NOMO-1 treated with DMSO at 0.1 percent for 48 hours (cell line): ENCODE measurements at regions not wholly inside any gene's neighbourhood (a gene's known extent, or its start where the extent isn't known, plus 50 kb on each side); places are given as distances from the start of the nearest gene placed in this dataset.
A peak's percentile ranks its signal among the peaks of the same experiment; 100 is the strongest.

Experiments used
- DNase-seq: peaks from one replicate; lab custom pipeline; 2025; ENCODE audit not compliant: unreplicated experiment; lab: John Stamatoyannopoulos, UW

DNA sequence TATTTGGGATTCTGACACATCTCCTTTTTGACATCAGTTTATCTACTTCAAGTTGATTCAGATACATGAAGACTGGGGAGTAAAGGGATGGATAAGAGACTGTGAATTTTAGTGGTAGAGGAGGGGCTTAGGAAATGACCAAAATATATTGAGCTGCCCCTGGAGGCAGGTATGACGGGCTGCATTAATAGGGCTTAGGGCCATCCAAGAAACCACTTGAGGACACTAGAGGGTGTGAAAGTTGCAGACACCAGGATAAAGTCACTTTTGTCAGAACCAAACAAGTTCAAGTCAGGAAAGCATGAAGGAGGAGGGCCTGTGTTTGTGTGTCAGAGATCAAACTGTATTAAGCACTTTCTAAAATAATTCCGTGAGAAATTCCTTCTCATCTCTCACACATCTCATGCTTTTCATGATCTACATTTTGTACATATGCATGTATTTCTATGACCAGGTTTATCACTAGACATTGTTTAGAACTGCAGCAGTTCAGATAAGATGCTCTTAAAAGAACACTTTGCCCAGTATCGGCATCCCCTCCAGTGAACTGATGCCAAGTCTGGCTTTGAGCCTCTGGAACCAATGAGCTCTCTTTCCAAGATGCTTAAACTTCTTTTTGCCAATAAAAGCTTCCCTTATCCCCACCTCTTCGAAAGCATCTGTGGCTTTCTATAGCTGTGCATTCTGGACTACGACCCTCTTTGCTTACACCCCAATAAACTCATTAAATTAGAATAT, 136.9 kb downstream of the SLC38A1 start:
- DNase-seq = no peak

DNA sequence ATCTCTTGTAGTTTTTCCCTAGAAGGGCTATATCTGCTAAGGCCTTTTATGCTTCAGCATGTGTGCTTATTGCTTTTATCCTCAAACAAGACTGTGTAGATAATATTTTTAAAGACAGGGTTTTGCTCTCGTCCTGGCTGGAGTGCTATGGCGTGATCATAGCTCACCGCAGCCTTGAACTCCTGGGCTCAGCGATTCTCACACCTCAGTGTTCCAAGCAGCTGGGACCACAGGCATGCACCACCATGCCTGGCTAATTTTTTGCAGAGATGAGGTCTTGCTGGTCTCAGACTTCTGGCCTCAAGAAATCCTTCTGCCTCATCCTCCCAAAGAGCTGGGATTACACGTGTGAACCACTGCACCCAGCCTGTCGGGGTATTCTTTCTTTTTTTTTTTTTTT, 137.3 kb upstream of the SCAF11 start:
- DNase-seq = no peak

DNA sequence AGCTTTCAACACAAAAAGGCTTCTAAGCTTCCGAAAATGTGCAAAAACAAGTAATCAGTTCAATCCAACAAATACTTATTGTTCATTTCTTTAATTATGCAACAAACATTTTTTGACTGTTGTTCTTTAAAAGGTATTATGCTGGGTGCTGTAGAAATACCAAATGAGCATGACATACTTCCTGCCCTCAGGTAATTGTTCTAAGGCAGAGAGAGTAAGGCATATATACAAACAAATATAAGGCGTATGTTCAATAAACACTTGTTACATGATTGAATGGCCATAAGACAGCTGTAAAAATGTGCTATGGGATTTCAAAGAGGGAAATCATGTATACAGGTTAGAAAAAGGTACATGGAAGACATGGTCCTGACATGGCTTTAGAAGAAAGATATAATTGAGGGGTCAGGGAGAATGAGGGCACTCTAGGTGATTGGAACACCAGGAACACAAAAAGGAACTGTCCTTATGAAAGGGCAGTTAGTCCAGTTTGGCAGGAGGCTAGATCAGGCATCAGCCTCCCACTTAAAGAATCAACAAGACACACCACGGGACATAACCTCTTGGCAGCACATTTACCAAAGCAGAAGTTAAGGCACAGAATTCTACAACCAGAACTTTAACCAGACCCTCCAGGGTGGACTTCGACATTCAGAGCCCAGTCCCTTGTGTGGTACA, 135.8 kb upstream of the SCAF11 start:
- no peak for DNase-seq

DNA sequence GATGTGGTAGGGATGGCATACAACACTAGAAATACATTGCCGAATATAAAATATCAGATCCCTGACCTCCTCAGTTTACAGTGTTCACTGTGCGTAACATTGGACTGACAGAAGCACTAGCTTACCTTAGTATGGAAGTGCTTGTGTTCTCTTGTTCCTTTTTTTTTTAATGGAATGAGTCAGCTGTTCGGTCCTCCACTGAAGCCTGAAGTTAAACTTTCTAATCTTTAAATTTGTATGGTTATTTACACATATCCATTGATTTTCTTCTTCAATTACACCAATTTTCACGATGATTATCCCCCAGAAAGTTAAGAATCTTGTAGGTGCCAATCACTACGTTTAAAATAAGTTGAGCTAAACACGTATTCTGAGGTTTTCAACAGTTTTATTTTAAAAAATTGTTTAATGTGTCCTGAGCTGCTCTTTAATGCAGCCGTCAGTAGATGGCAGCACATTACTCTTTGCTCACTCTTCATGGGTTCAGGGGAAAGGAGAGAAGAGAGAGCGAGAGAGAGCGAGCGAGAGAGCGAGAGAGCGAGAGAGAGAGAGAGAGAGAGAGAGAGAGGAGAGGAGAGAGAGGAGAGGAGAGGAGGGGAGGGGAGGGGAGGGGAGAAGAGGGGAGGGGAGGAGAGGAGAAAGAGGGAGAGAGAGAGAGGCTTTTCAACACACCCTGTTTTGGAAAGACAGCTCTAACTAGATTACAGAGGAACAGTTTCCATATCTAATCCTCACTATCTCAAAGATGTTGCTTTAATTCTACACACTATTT, 134.7 kb upstream of the SCAF11 start:
- DNase-seq = peak; percentile 68

DNA sequence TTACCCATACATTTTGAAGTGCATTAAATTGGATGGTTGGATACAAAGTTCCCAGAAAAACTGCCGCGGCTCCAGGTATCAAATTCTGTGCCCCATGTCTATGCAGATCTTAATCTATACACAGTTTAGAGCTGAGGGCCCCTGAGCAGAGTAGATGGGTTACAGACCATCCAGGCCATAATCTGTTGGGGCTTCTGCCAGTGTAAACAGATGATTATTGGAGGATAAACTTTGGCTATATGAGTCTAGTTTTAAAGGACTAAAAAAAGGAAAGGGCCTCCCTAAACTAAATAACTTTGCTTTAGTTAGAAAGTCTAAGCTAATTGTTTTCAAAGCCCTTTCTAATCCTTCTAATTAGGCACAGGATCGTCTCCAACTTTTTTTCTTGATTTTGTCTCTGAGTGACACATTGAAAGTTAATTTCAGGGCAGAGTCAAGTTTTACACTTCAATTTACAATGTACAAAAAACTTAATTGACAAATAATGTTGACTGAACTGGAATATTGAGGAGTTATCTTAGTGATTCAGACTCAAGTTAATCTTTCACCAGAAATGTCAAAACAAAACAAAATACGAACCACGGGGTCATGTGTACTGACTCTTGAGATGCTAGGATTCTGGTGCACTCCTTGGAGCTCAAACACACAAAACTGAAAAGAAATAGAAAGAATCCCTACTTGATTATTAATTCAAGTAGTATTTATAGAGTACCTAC, 133.9 kb upstream of the SCAF11 start:
- no peak for DNase-seq

DNA sequence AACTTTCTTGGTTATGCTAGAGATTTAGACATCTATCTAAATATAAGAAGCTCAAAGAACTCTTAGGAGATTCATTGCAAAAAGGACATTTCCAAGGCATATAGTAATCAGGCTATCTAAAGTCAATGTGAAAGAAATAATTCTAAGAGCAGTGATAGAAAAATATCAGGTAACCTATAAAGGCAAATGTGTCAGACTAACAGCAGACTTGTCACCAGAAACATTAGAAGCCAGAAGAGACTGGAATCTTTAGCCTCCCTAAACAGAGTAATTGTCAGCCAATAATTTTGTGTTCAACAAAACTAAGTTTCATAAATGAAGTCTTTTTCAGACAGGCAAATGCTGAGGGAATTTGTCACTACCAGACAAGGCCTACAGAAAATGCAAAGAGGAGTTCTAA, 122.0 kb upstream of the SCAF11 start:
- no peak for DNase-seq

DNA sequence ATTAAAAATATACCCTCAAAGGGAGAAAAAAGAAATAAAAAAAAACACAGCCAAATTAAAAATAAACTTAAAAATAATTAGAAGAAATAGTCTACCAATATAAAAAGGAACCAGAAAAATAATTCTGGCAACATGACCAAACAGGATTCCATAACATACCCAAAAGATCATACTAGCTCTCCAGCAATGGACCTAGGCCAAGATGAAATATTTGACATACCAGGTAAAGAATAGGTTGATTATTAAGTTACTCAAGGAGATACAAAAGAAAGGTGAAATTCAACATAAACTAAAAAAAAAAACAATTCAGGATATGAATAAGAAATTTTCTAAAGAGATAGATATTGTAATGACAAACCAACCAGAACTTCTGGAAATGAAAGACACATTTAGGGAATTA, 121.3 kb upstream of the SCAF11 start:
- DNase-seq = no peak

DNA sequence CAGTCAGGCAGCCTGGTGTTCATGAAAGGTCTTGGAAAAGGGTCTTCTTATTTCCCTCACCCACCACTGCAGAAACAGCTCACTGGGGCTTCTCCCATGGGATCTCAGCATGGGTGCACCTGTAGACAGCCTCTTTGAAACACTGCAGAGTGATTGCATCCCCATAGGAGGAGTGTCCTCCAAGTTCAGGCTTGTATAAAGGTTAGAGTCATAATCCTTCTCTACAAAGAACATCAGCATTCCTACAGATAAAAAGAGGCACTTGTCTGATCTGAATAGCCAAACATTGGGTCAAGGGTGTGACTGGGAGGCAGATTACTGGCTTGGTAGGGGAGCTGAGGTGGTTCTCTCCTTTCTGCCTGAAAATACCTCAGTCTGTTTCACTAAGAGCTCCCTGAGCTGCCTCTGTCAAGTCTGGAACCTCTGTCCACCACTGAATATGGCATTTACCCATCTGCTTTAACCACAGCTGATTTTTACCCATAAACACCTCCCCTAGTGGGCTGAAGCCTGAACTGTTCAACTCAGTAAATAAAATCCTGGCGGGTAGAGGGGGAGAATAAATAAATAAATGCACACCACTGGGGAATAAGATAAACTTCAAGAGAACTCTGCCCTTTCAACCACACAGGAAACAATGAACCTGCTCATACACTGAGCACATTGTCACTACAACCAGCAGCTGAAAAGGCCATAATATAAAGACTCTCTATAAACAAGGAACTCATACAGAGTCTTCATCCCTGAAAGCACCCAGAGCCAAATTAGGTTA, 120.7 kb upstream of the SCAF11 start:
- no peak for DNase-seq

DNA sequence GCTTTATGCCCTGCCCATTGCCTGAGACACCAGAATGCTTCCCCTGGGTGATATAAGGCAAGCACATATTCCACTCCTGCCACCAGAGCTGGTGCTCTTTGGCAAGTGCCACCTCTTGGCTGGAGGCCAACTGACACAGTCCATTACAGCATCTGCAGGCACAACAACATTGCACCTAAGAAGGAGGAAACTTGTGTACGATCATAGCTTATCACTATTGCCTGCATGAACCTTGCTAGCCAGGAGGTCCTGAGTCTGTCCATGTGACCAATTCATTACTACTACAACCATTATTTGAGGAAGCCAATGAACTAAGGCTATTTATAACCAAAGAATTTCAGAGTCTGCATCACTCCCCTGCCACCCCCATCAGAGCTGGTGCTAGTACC, 119.8 kb upstream of the SCAF11 start:
- DNase-seq = no peak

DNA sequence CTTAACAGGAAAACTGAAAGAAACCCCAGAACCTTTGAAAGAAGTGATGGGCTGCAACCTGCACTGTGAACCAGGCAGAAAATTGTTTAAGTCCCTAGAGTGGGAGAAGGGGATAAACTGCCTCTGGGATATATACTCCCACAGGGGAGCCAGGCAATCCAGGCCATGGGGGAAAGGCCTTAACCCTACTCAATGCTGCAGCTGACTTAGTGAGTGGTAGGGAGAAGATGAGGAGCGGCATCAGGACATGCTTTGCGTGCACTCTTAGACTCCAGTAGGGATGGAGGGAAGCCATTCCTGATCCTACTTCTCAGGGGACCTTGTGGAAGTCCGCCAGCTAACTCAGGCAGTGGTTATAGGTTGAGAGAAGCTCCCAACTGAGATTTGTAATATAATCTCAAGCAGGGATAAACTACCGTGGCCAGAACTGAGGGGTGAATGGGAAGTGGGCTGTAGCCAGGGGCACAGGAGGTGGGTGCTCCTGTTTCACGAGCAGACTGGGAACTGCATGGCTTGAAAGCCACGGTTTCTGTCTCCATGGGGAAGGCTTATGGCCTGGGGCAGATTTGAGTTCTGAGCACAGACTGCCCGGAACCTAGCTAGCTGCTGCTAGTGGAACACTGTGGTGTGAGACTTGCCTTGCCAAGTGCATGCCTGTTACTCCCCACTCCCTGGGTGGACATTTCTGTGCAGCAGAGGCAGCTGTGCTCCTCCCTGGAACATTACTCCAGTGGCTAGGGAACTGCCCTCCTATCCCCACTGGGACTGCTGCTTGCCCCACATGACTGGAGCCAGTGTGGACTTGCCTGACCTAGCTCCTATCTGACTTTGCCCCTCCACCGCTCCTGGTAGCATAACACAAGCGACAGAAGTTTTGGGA, 119.2 kb upstream of the SCAF11 start:
- DNase-seq = no peak

DNA sequence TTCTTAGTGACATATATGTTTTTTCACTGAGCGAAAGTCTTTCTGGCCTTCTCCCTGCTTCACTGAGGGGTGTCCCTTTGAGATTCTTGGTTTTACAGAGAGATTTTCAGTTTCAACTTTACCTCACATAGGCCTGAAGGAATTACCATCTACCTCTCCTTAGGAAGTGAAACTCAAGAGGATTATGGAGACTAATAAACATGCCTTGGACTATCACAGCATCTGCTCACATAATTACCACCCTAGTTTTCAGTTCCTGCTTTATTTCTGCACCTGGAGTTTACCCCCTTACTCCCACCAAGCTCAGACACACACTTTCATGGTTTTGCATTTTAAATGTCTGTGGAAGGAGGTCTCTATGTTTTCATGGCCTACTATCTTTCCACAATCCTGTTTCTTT, 118.3 kb upstream of the SCAF11 start:
- peak; percentile 51 for DNase-seq

DNA sequence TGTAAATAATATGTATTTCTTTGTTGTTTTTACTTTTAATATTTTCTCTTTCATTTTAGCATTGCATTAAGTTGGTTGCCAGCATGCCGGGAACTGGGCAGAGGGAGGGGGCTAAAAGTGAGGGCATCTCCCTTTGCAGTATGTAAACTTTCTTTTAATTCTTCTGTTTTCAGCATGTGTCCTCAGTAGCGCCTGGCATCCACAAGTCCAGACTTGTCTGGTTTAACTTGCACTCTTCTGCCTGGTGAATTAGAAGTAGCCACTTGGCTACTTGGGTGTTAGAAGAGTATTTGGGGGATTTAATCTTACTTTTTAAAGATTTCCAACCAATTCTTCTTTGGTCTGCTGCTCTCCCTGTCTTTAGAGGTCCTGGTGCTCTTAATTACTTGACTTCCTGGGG, 117.2 kb upstream of the SCAF11 start:
- no peak for DNase-seq

DNA sequence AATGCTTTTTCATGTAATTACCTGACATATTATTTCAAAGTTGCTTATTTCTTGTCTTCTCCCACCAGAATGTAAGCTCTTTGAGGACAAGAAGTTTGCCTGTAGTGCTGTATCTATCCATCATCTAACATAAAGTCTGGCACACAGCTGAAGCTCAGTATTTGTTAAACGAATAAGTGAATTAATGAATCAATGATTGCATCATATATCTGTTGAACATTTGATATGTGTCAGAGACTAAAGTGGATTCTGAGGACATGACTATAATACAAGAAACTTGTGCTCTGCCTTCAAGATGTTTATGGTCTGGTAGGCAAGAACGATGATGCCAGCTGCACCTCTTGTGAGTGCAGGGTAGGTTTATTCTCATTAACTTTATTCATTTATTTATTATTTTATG, 115.4 kb upstream of the SCAF11 start:
- DNase-seq = no peak

DNA sequence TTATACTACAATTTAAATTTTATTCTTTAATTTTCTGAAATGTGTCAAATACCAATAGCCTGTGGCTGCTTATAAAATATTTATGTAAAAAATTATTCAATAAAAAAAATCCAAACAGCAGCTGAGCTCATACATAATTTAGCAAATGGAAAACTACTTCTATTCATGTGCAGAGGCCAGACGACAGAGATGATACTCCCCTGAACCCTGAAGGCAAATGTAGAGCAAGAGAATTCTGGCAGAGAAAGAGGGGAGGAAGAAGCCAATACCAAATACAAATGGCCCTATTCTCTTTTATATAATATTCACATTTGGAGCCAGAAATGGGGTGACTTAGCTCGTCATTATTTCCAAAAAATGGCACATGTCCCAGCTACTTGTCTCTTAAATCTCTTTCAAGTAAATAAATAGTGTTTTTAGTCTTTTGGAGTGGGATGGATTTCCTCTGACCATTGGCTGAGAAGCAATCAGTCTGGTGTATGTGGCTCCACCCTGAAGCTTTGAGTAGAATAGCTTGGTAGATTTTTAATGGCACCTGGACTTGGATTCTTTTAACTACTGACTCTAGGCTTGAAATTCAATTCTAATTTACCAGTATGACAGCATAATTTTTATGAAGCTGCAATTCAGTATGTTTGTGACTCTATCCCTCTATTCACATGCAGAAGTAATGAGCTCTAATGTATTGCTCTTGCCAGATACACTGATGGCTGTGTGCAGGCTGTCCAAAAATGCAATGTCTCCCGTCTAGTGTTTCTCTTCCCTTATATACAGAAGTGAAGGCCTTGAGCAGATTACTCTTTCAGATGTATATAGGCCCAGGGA, 113.4 kb upstream of the SCAF11 start:
- no peak for DNase-seq

DNA sequence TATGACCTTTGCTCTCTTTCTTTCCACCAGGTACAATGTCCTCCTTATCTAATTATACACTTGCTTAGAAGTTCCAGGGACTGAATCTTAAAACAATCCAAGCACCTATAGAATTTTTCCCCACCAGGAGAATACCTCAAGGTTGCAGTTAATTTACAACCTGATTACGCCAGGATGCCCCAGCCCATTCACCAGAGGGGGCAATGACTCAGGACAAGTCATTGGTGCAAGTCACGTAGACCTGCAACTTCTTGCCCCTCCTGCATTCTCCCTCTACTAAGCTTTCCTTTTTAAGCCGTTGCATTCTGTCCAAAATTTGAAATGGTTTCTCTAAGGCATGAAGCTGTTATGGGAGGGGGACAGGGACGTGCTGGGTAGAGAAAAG, 111.1 kb upstream of the SCAF11 start:
- DNase-seq = no peak

DNA sequence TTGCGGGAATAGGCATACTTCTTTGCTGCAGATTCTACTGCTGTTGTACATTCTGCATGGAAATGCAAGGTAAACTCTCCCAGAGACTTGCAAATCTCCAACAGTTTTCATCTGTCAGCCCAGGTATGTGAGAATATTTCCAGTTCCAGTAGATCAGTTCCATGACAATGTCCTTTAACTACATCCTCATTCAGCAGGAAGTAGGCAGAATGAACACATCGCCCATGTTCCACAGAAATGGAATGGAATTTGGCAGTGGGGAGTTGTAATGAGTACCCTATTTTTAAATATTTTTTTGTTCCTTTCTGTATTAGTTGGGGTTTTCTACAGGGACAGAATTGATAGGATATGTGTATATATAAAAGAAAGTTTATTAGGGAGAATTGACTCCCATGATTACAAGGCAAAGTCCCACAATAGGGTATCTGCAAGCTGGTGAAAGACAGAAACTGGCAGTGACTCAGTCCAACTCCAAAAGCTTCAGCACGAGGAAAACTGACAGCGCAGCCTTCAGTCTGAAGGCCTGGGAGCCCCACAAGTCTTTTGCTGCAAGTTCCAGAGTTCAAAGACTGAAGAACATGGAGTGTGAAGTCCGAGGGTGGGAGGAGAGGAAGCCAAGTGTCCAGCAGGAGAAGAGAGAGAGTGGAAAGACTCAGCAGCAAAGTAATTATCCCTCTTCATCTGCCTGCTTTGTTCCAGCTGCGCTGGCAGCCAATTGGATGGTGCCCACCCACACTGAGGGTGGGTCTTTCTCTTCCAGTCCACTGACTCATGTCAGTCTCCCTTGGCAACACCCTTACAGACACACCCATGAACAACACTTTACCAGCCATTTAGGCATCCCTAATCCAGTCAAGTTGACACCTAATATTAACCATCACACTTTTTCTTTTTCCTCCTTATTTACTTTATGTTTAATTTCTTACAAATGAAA, 110.4 kb upstream of the SCAF11 start:
- DNase-seq = no peak

DNA sequence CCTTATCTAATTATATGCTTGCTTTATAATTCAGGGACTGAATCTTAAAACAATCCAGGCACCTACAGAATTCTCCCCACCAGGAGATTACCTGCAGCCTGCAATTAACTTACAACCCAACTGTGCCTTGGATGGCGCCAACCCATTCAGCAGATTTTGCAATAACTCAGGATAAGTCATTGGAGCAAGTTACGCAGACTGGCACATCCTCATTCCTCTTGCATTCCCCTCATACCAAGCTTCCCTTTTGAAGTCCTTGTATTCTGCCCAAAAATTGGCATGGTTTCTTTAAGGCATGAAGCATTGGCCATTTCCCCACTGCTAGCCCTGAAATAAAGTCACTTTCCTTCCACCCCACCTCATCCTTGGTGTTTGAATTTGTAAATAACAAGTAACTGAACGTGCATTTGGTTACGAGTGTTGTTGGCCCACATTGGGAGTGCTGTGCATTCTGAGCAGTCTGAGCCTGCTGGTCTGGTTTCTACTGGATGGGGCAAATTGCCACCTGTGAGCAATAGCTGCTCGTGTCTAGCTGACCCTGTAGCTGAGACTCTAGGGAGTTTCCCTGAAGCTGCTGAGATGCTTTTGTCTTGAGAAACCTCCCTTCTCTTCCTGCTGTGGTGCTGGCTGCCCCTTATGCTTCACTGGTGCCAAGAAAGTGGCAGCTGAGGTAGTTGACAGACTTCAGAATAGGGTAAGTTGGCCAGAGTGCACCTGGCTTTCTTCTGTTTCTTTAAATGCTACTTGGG, 99.2 kb upstream of the SCAF11 start:
- DNase-seq = no peak
